Skeletal muscle tissue (tissue), 3 donors: ENCODE measurements at regions not wholly inside any gene's neighbourhood (a gene's known extent, or its start where the extent isn't known, plus 50 kb on each side); places are given as distances from the start of the nearest gene placed in this dataset.

ENCODE experiments used
- H3K27ac ChIP-seq: one replicate; pipeline ENCODE4 v1.7.0; 2013; ENCODE audit warnings: mild to moderate bottlenecking, low read depth, low read length, inconsistent platforms
- H3K27me3 ChIP-seq, 3 donors: one replicate each; pipeline ENCODE4 v1.7.0; 2013; ENCODE audit warnings: low read length in 3 of 3; ENCODE audit not compliant: control insufficient read depth in 3 of 3, insufficient read depth in 3 of 3
- H3K36me3 ChIP-seq, 3 donors: one replicate each; pipeline ENCODE4 v1.7.0; 2013; ENCODE audit warnings: low read length in 3 of 3; ENCODE audit not compliant: control insufficient read depth in 3 of 3, insufficient read depth in 3 of 3
- H3K4me1 ChIP-seq, 3 donors: one replicate each; pipeline ENCODE4 v1.7.0; 2013; ENCODE audit warnings: low read length in 3 of 3, mild to moderate bottlenecking in 3 of 3; ENCODE audit not compliant: control insufficient read depth in 3 of 3, insufficient read depth in 3 of 3
- H3K4me3 ChIP-seq, 3 donors: one replicate each; pipeline ENCODE4 v1.7.0; 2013; ENCODE audit warnings: low read length in 3 of 3
- H3K9ac ChIP-seq, 3 donors: one replicate each; pipeline ENCODE4 v1.7.0; 2013; ENCODE audit warnings: low read length in 3 of 3, mild to moderate bottlenecking in 3 of 3, moderate library complexity in 2 of 3, low read depth in 1 of 3
- H3K9me3 ChIP-seq, 3 donors: one replicate each; pipeline ENCODE4 v1.7.0; 2013; ENCODE audit warnings: low read length in 3 of 3; ENCODE audit not compliant: control insufficient read depth in 3 of 3
- donor health status: Osteomylitis.

DNA sequence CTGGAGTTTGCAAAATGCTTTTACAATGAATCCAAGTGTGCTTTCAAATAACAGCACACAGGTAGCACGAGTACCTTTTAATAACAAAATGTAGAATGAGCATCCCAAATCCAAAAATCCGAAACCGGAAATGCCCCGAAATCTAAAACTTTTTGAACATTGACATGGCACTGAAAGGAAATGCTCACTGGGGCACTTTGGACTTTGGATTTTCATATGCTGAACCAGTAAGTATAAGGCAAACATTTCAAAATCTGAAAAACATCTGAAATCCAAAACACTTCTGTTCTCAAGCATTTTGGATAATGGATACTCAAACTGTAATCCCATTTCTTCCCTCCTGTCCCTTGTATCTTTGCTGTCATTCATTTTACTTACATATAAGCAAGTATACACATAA lies 50.1 kb downstream of the GCNT4 start:
- Histone ChIP-seq H3K36me3 (no peaks in the 10 kb centered on the region), H3K9me3 (no peaks in the 10 kb centered on the region), H3K9ac (no peak overlapping the region), H3K4me1 (no peaks in the 10 kb centered on the region), H3K4me3 (no peak overlapping the region), H3K27me3 (no peaks in the 10 kb centered on the region), H3K27ac (no peak overlapping the region)

DNA sequence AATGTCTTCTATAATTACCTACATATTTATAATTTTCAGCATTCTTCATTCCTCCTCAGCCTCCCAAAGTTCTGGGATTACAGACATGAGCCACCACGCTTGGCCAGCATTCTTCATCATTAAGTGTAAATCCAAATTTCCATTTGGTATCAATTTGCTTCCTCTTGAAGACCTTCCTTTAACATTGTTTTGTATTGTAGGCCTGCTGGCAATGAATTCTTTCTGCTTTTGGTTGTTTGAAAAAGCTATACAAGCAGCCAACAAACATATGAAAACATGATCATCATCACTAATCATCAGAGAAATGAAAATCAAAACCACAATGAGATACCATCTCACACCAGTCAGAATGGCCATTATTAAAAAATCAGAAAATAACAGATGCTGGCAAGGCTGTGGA lies 56.4 kb downstream of the GCNT4 start:
- Histone ChIP-seq H3K27ac (no peak overlapping the region), H3K9me3 (no peaks in the 10 kb centered on the region), H3K36me3 (no peaks in the 10 kb centered on the region), H3K4me3 (no peak overlapping the region), H3K27me3 (no peaks in the 10 kb centered on the region), H3K9ac (no peak overlapping the region), H3K4me1 (no peaks in the 10 kb centered on the region)

DNA sequence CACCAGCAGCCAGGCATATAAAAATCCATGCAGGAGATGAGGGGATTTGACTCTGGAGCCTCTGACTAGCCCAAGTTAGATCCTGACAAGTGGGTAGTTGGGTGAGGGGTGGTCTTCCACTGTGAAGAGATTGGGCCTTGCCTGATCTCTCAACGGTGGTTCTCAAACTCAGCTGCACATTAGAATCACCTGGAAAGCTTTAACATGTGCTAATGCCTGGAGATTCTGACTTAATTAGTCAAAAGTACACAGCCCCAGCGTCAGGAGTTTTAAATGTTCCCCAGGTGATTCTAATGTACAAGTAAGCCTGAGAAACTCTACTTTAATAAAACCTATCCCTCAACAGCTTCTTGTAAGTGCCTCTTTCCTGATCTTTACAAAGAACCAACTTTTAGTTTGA lies 57.5 kb downstream of the GCNT4 start:
- Histone ChIP-seq H3K27ac (no peak overlapping the region), H3K36me3 (no peaks in the 10 kb centered on the region), H3K9ac (no peak overlapping the region), H3K4me3 (no peak overlapping the region), H3K27me3 (no peaks in the 10 kb centered on the region), H3K9me3 (no peaks in the 10 kb centered on the region), H3K4me1 (no peaks in the 10 kb centered on the region)

DNA sequence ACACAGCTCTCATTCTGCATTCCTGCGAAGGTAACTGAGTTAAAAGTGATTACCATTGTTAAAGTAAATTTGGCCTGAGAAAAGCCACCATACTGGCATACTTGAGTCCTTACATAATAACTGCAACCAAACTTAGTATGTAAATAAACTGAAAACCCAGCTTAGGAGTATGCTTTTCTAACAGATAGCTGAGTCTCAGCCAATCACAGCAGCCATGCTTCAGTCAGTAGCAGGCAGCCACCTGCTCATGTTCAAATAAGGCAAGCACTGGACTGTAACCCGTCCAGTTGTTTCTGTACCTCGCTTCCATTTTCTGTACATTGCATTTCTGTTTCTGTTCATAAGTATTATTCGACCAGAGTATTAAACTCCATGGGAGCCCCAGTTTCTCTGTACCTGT lies 58.6 kb downstream of the GCNT4 start:
- Histone ChIP-seq H3K9ac (no peak overlapping the region), H3K27ac (no peak overlapping the region), H3K4me1 (no peaks in the 10 kb centered on the region), H3K4me3 (no peak overlapping the region), H3K36me3 (no peaks in the 10 kb centered on the region), H3K27me3 (no peaks in the 10 kb centered on the region), H3K9me3 (no peaks in the 10 kb centered on the region)

DNA sequence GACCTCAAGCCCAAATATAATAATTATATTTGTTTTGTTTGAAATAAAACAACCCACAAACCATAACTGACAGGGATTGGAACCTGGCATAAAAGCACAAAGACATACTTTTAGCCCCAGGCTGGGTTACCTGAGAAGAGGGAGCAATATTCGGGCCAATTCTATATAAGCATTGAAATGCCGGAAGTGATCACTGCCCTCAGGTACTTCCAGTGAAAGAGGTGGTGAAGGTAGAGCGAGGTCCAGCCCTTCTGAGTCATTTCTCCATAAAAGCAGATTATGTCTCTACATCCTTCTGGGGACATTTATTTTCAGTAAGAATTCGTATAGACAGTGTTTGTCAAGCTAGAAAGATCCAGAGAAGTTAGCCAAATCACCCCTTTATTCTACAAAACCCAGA lies 59.6 kb downstream of the GCNT4 start:
- Histone ChIP-seq H3K36me3 (no peaks in the 10 kb centered on the region), H3K4me1 (no peaks in the 10 kb centered on the region), H3K27me3 (no peaks in the 10 kb centered on the region), H3K9me3 (no peaks in the 10 kb centered on the region), H3K4me3 (no peak overlapping the region), H3K27ac (no peak overlapping the region), H3K9ac (no peak overlapping the region)

DNA sequence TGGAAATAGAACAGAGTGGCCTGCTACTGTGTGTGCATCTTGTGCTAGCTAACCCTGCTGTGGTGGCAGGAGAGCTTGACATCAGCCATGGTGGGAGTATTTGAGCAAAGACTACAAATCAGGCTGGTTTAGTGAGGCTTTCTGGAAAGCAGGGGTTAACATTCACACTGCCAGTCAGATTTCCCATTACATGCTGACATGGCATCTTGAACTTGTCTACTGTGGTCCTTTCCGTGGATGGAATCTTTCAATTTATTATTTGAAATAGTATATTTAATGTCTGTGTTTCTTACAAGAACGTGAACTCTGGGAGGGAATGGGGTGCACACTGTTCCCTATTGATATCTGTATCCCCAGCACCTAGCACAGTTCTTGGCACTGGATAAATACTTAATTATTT lies 60.8 kb downstream of the GCNT4 start:
- Histone ChIP-seq H3K4me1 (no peaks in the 10 kb centered on the region), H3K4me3 (no peak overlapping the region), H3K36me3 (no peaks in the 10 kb centered on the region), H3K27me3 (no peaks in the 10 kb centered on the region), H3K9me3 (no peaks in the 10 kb centered on the region), H3K27ac (no peak overlapping the region), H3K9ac (no peak overlapping the region)

DNA sequence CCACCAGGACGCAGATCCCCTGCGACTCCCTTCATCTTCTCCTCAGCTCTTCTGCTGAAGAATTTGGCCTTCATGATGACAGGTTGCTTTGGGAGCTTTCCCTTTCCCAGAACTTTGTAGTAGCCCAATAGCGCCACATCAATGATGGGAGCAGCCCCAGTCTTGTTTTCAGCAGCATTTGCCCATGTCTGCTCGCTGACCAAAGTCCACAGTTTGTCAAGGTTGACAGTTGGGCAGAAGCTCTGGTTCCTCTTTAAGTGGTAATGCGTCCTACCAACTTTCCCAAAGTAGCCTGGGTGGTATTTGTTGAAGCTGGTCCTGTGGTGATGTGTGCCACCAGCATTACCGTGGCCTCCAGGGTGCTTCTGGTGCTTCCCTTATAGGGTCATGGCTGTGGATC lies 62.2 kb downstream of the GCNT4 start:
- Histone ChIP-seq H3K4me1 (no peaks in the 10 kb centered on the region), H3K36me3 (no peaks in the 10 kb centered on the region), H3K9ac (no peak overlapping the region), H3K27ac (no peak overlapping the region), H3K27me3 (no peaks in the 10 kb centered on the region), H3K4me3 (no peak overlapping the region), H3K9me3 (no peaks in the 10 kb centered on the region)

DNA sequence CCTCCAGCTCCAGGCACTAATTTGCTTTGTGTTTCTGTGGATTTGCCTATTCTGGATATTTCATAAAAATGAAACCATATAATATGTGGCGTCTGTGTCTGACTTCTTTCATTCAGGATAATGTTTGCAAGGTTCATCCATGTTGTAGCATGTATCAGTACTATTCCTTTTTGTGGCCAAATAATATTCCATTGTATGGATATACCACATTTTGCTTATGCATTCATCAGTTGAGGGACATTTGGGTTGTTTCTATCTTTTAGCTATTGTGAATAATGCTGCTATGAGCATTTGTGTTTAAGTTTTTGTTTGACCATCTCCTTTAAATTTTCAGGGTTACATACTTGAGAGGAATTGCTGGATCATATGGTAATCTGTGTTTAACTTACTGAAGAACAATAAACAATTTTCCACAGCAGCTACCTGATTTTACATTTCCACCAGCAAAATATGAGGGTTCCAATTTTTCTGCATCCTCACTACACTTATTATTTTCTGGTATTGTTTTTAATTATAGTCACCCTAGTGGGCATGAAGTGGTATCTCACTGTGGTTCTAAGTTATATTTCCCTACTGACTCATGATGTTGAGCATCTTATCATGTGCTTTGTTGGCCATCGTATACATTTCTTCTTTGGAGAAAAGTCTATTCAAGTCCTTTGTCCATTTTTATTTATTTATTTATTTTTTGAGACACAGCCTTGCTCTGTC lies 63.9 kb downstream of the GCNT4 start:
- Histone ChIP-seq H3K36me3 (no peaks in the 10 kb centered on the region), H3K27me3 (no peaks in the 10 kb centered on the region), H3K27ac (no peak overlapping the region), H3K9me3 (no peaks in the 10 kb centered on the region), H3K4me1 (no peaks in the 10 kb centered on the region), H3K4me3 (no peak overlapping the region), H3K9ac (no peak overlapping the region)

DNA sequence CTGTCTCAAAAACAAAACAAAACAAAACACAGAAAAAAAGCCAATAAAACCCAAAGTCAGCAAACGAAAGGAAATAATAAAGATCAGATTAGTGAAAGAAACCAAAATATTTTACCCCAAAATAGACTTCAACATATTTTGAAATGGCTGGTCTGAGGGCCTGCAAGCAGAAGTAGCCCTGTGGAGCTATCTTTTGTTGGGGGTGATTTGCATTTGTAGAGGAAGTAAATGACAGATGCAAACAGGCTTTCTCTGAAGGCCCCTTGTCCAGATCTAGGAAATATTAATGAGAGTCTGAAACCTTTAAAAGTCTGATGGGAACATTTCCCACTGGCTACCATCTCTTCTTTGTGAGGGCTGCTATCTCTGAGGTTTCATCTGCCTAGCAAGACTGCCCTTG lies 74.0 kb downstream of the GCNT4 start:
- peaks cover 0 to 4% (median 0%) of the 10 kb centered on the region in 3 donors for H3K9me3 ChIP-seq
- H3K4me3 ChIP-seq: no peak overlapping the region
- H3K36me3 ChIP-seq: no peaks in the 10 kb centered on the region
- H3K27me3 ChIP-seq: no peaks in the 10 kb centered on the region
- no peak overlapping the region for H3K9ac ChIP-seq
- H3K4me1 ChIP-seq: no peaks in the 10 kb centered on the region
- H3K27ac ChIP-seq: no peak overlapping the region

DNA sequence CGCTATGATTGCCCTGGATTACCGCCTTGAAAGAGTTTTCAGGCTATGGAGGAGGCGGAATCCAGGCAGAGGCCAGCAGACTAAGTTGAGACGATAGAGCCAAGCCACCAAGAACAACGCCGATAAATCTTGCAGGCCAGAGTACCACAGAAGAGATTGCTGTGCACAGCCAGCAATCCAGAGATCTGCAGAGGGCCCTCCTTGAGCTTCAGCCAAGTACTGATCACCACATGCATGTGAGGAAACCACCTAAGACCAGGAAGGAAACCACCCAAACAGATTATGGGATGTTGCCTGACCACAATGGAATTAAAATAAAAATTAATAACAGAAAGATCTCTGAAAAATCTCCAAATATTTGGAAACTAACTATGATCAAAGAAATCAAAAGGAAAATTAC lies 74.9 kb downstream of the GCNT4 start:
- Histone ChIP-seq H3K9me3 (peaks cover 0 to 4% (median 0%) of the 10 kb centered on the region in 3 donors), H3K36me3 (no peaks in the 10 kb centered on the region), H3K4me1 (no peaks in the 10 kb centered on the region), H3K4me3 (no peak overlapping the region), H3K27me3 (no peaks in the 10 kb centered on the region), H3K27ac (no peak overlapping the region), H3K9ac (no peak overlapping the region)
